ENCODE measurements at regions not wholly inside any gene's neighbourhood (a gene's known extent, or its start where the extent isn't known, plus 50 kb on each side); places are given as distances from the start of the nearest gene placed in this dataset.

GRCh38 chr2:152815634-152816257 is 97.3 kb downstream of the ARL6IP6 start:
- TF ChIP-seq CTCF (IDR thresholded peaks at IDR 0.05) (no peak), POLR2A (IDR thresholded peaks at IDR 0.05) (no peak), POLR2AphosphoS5 (IDR thresholded peaks at IDR 0.05) (no peak)
